ENCODE measurements at regions not wholly inside any gene's neighbourhood (a gene's known extent, or its start where the extent isn't known, plus 50 kb on each side); places are given as distances from the start of the nearest gene placed in this dataset.
"Not testable (repeated sequence)": the region's sequence is repeated elsewhere in the genome, so short reads cannot be mapped to it uniquely, and the experiment has no call there.

- no peak for DNase-seq
These were observed 118.2 kb downstream of the PCDH7 start for GRCh38 chr4:30838331-30838730.

GRCh38 chr4:30839583-30840520 lies 119.7 kb downstream of the PCDH7 start:
- peak; percentile 34 for DNase-seq

- no peak for DNase-seq
These were observed 120.4 kb downstream of the PCDH7 start for GRCh38 chr4:30840571-30840970.

- no peak for DNase-seq
These were observed 122.0 kb downstream of the PCDH7 start for GRCh38 chr4:30842142-30842541.

- DNase-seq, result no peak
These were observed 122.5 kb downstream of the PCDH7 start for GRCh38 chr4:30842689-30843088.

GRCh38 chr4:30844861-30845582 lies 124.9 kb downstream of the PCDH7 start:
- no peak for DNase-seq

GRCh38 chr4:30847167-30847566 lies 127.0 kb downstream of the PCDH7 start:
- no peak for DNase-seq

- no peak for DNase-seq
These were observed 127.8 kb downstream of the PCDH7 start for GRCh38 chr4:30847958-30848357.

GRCh38 chr4:30854531-30854930 lies 134.4 kb downstream of the PCDH7 start:
- DNase-seq, result no peak

- DNase-seq, result no peak
These were observed 135.1 kb downstream of the PCDH7 start for GRCh38 chr4:30855232-30855631.

GRCh38 chr4:30856795-30857564 lies 136.8 kb downstream of the PCDH7 start:
- no peak for DNase-seq

GRCh38 chr4:30860978-30861377 lies 140.8 kb downstream of the PCDH7 start:
- no peak for DNase-seq

- DNase-seq, result no peak
These were observed 142.0 kb downstream of the PCDH7 start for GRCh38 chr4:30862196-30862595.

- no peak for DNase-seq
These were observed 142.9 kb downstream of the PCDH7 start for GRCh38 chr4:30863021-30863420.

- DNase-seq, result no peak
These were observed 145.5 kb downstream of the PCDH7 start for GRCh38 chr4:30865691-30866090.

- DNase-seq, result peak; percentile 14
These were observed 146.2 kb downstream of the PCDH7 start for GRCh38 chr4:30866346-30866745.

GRCh38 chr4:30866907-30867306 lies 146.7 kb downstream of the PCDH7 start:
- peak; percentile 33 for DNase-seq

GRCh38 chr4:30867427-30867826 lies 147.3 kb downstream of the PCDH7 start:
- no peak for DNase-seq

GRCh38 chr4:30868111-30868895 lies 148.1 kb downstream of the PCDH7 start:
- DNase-seq, result no peak

GRCh38 chr4:30869387-30869786 lies 149.2 kb downstream of the PCDH7 start:
- DNase-seq, result not testable (repeated sequence)

- peak; percentile 55 for DNase-seq
These were observed 150.3 kb downstream of the PCDH7 start for GRCh38 chr4:30870513-30870912.

- DNase-seq, result no peak
These were observed 155.6 kb downstream of the PCDH7 start for GRCh38 chr4:30875658-30876269.

Data from DMS53 (cell line).